DOHH2 (cell line): ENCODE measurements at regions not wholly inside any gene's neighbourhood (a gene's known extent, or its start where the extent isn't known, plus 50 kb on each side); places are given as distances from the start of the nearest gene placed in this dataset.

Experiments used
- H3F3A ChIP-seq: fragments of 200-600 bp; sonication (generic), shearing (Covaris generic); 2 replicates; pipeline ENCODE4 v1.6.0; 2016; ENCODE audit warnings: antibody characterized with exemption, mild to moderate bottlenecking; ENCODE audit not compliant: control insufficient read depth, insufficient read depth
- H3K27ac ChIP-seq: fragments of 200-600 bp; sonication (generic); 2 replicates; pipeline ENCODE4 v1.5.1; 2014; ENCODE audit warnings: low read depth, mild to moderate bottlenecking, low read length, moderate library complexity
- H3K27me3 ChIP-seq: fragments of 200-600 bp; sonication (generic); 2 replicates; pipeline ENCODE4 v1.6.1; 2014; ENCODE audit warnings: mild to moderate bottlenecking, low read length, mixed read lengths; ENCODE audit not compliant: control insufficient read depth
- H3K36me3 ChIP-seq: fragments of 200-600 bp; sonication (generic); 2 replicates; pipeline ENCODE4 v1.6.1; 2014; ENCODE audit warnings: mild to moderate bottlenecking, low read length, moderate library complexity, mixed read lengths; ENCODE audit not compliant: control insufficient read depth
- H3K4me1 ChIP-seq: fragments of 200-600 bp; sonication (generic); 2 replicates; pipeline ENCODE4 v1.6.1; 2014; ENCODE audit warnings: mild to moderate bottlenecking, low read length, mixed read lengths; ENCODE audit not compliant: control insufficient read depth
- H3K4me2 ChIP-seq: fragments of 200-600 bp; sonication (generic); 2 replicates; pipeline ENCODE4 v1.6.0; 2014; ENCODE audit warnings: mild to moderate bottlenecking, low read length, moderate library complexity
- H3K4me3 ChIP-seq: fragments of 200-600 bp; sonication (generic); 2 replicates; pipeline ENCODE4 v1.5.1; 2014; ENCODE audit warnings: mild to moderate bottlenecking, low read length, mixed read lengths
- H3K79me2 ChIP-seq: fragments of 200-600 bp; sonication (generic); 2 replicates; pipeline ENCODE4 v1.6.1; 2014; ENCODE audit warnings: mild to moderate bottlenecking, low read length, mixed read lengths; ENCODE audit not compliant: control insufficient read depth
- H3K9me2 ChIP-seq: fragments of 200-600 bp; sonication (generic); replicated peaks from 2 replicates; pipeline ENCODE4 v1.6.1; 2014; ENCODE audit warnings: mild to moderate bottlenecking, low read length, mixed read lengths; ENCODE audit not compliant: control insufficient read depth
- H3K9me3 ChIP-seq: fragments of 200-600 bp; sonication (generic); 2 replicates; pipeline ENCODE4 v1.6.1; 2014; ENCODE audit warnings: antibody characterized with exemption, low read length, mixed read lengths; ENCODE audit not compliant: control insufficient read depth, insufficient read depth
- H4K20me1 ChIP-seq: fragments of 200-600 bp; sonication (generic); 2 replicates; pipeline ENCODE4 v1.6.0; 2014; ENCODE audit warnings: low read depth, mild to moderate bottlenecking, antibody characterized with exemption, low read length, moderate library complexity; ENCODE audit not compliant: control insufficient read depth, insufficient read depth
- EZH2phosphoT487 ChIP-seq: fragments of 200-600 bp; sonication (generic); IDR thresholded peaks from 2 replicates; pipeline ENCODE4 v1.6.1; 2017; ENCODE audit warnings: borderline replicate concordance, mild to moderate bottlenecking, antibody characterized with exemption, low read length, moderate library complexity, mixed read lengths
- TF ChIP-seq, protein P1 (sequence below): fragments of 200-600 bp; sonication (generic); IDR thresholded peaks from one replicate; pipeline ENCODE4 v1.5.1; 2014; ENCODE audit warnings: antibody characterized with exemption, mild to moderate bottlenecking, low read depth, low read length; ENCODE audit not compliant: poor library complexity, severe bottlenecking

GRCh38 chr3:72343078-72343477 lies 505.2 kb downstream of the SHQ1 start:
- TF ChIP-seq, protein P1, sequence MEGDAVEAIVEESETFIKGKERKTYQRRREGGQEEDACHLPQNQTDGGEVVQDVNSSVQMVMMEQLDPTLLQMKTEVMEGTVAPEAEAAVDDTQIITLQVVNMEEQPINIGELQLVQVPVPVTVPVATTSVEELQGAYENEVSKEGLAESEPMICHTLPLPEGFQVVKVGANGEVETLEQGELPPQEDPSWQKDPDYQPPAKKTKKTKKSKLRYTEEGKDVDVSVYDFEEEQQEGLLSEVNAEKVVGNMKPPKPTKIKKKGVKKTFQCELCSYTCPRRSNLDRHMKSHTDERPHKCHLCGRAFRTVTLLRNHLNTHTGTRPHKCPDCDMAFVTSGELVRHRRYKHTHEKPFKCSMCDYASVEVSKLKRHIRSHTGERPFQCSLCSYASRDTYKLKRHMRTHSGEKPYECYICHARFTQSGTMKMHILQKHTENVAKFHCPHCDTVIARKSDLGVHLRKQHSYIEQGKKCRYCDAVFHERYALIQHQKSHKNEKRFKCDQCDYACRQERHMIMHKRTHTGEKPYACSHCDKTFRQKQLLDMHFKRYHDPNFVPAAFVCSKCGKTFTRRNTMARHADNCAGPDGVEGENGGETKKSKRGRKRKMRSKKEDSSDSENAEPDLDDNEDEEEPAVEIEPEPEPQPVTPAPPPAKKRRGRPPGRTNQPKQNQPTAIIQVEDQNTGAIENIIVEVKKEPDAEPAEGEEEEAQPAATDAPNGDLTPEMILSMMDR: no peak
- no peak for TF ChIP-seq EZH2phosphoT487
- Histone ChIP-seq H3K4me2 (no peak overlapping the region), H4K20me1 (no peaks in the 10 kb centered on the region)

DNA sequence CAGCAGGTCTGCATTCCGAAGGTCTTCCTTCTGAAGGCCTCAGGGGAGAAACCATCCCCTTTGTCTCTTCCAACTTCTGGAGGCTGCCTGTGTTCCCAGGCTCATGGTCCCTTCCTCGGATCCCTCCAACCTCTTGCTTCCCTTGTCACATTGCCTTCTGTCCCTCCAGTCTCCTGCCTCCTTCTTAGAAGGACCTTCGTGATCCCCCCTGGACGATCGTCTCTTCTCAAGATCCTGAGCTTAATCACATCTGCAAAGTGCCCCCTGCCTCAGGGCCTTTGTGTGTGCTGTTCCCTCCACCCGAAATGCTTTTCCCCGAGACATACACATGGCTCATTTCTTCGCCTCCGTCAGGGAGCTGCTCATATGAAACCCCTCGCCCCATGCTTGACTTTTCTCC lies 505.8 kb downstream of the SHQ1 start:
- Histone ChIP-seq H3K9me3 (no peaks in the 10 kb centered on the region), H4K20me1 (no peaks in the 10 kb centered on the region), H3K27me3 (0 out of 2 replicates have a peak, but pooled peaks cover under 1% of the 10 kb centered on the region), H3K36me3 (no peaks in the 10 kb centered on the region), H3K4me2 (no peak overlapping the region), H3K4me3 (no peak overlapping the region), H3K27ac (no peak overlapping the region), H3K79me2 (no peaks in the 10 kb centered on the region), H3K9me2 (no peaks in the 10 kb centered on the region), H3K4me1 (peaks cover 7% of the 10 kb centered on the region), H3F3A (no peaks in the 10 kb centered on the region)
- TF ChIP-seq, protein P1: no peak
- no peak for TF ChIP-seq EZH2phosphoT487

More at GRCh38 chr3:72343078-72343477, 505.2 kb downstream of the SHQ1 start:
- H3K27ac ChIP-seq: no peak overlapping the region
- no peaks in the 10 kb centered on the region for H3K9me2 ChIP-seq
- H3K27me3 ChIP-seq: peaks cover 6% of the 10 kb centered on the region
- H3K9me3 ChIP-seq: no peaks in the 10 kb centered on the region
- H3K4me3 ChIP-seq: no peak overlapping the region
- no peaks in the 10 kb centered on the region for H3K79me2 ChIP-seq
- no peaks in the 10 kb centered on the region for H3F3A ChIP-seq
- peaks cover 13% of the 10 kb centered on the region for H3K4me1 ChIP-seq
- no peaks in the 10 kb centered on the region for H3K36me3 ChIP-seq

GRCh38 chr3:72341920-72342319 lies 506.3 kb downstream of the SHQ1 start:
- no peaks in the 10 kb centered on the region for H3K79me2 ChIP-seq
- H3K4me3 ChIP-seq: no peak overlapping the region
- no peak overlapping the region for H3K4me2 ChIP-seq
- H3K27me3 ChIP-seq: no peaks in the 10 kb centered on the region
- TF ChIP-seq, protein P1: no peak
- no peak for TF ChIP-seq EZH2phosphoT487
- H3K9me3 ChIP-seq: no peaks in the 10 kb centered on the region
- peaks cover 6% of the 10 kb centered on the region; the same call in 1 of the 2 replicates for H3K4me1 ChIP-seq
- no peaks in the 10 kb centered on the region for H3K36me3 ChIP-seq
- H3K9me2 ChIP-seq: no peaks in the 10 kb centered on the region
- no peaks in the 10 kb centered on the region for H3F3A ChIP-seq
- no peaks in the 10 kb centered on the region for H4K20me1 ChIP-seq
- no peak overlapping the region for H3K27ac ChIP-seq

GRCh38 chr3:72341380-72341770 lies 506.9 kb downstream of the SHQ1 start:
- H3K4me3 ChIP-seq: no peak overlapping the region
- H3K27ac ChIP-seq: no peak overlapping the region
- H3K4me2 ChIP-seq: no peak overlapping the region
- no peaks in the 10 kb centered on the region for H3K79me2 ChIP-seq
- no peaks in the 10 kb centered on the region for H3F3A ChIP-seq
- no peaks in the 10 kb centered on the region for H3K9me3 ChIP-seq
- H3K4me1 ChIP-seq: peaks cover 1% of the 10 kb centered on the region; the same call in 1 of the 2 replicates
- no peaks in the 10 kb centered on the region for H3K9me2 ChIP-seq
- no peaks in the 10 kb centered on the region for H3K27me3 ChIP-seq
- H3K36me3 ChIP-seq: no peaks in the 10 kb centered on the region
- TF ChIP-seq, protein P1: no peak
- no peak for TF ChIP-seq EZH2phosphoT487
- no peaks in the 10 kb centered on the region for H4K20me1 ChIP-seq
